IPS-11a (cell line): ENCODE measurements at regions not wholly inside any gene's neighbourhood (a gene's known extent, or its start where the extent isn't known, plus 50 kb on each side); places are given as distances from the start of the nearest gene placed in this dataset.

Experiments
- H3K4me3 ChIP-seq: one replicate; pipeline ENCODE4 v1.5.1; 2013; ENCODE audit warnings: low read depth, low read length, control low read depth

GRCh38 chr1:237961754-237962153 lies 71.0 kb upstream of the ZP4 start:
- H3K4me3 ChIP-seq: no peak overlapping the region

GRCh38 chr1:237959838-237960237 lies 69.1 kb upstream of the ZP4 start:
- H3K4me3 ChIP-seq: no peak overlapping the region

- H3K4me3 ChIP-seq: no peak overlapping the region
Measured at GRCh38 chr1:237953238-237953637, 62.5 kb upstream of the ZP4 start.
